ENCODE measurements at regions not wholly inside any gene's neighbourhood (a gene's known extent, or its start where the extent isn't known, plus 50 kb on each side); places are given as distances from the start of the nearest gene placed in this dataset.

DNA sequence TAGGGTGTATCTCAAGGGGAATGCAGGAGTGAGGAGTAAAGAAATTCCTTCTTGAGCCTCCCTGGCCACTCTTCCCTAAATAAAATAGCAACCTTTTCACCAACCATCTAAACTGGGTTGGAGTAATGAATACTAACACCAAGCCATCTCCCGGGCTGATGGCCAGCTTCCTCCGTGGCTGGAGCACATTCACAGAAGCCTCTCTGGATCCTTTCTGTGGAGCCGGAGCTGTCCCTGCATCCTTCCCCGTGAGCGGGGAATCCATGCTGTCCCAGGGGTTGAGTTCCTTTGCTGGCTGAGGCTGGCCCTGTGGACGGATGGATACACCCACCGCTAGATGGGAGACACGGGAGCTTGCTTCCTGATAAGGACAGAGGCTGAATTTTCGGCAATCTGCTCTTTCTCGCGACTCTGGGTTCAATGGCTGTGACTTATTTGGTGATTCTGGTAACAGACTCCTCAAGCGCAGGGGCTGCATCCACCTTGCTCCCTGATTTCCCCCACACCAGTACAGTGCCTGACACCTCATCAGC lies 370.3 kb downstream of the ZNF536 start:
- TF ChIP-seq POLR2AphosphoS5 (IDR thresholded peaks at IDR 0.05; ENCODE audit: low read depth, low read length) (no peak), POLR2A (IDR thresholded peaks at IDR 0.05; ENCODE audit: low read depth, low read length) (no peak)
